Keratinocyte (primary cell): ENCODE measurements at regions not wholly inside any gene's neighbourhood (a gene's known extent, or its start where the extent isn't known, plus 50 kb on each side); places are given as distances from the start of the nearest gene placed in this dataset.
"Not testable (repeated sequence)": the region's sequence is repeated elsewhere in the genome, so short reads cannot be mapped to it uniquely, and the experiment has no call there.

Experiments used
- DNase-seq: peaks from one replicate; pipeline ENCODE4 v3.0.0-alpha.2; 2011; ENCODE audit warnings: low read depth, missing footprints, low spot score
- FAIRE-seq: peaks from 2 replicates; lab custom pipeline; 2011; peaks lifted over from hg19 to GRCh38; lab: Jason Lieb, UNC
- H2AFZ ChIP-seq: 2 replicates; pipeline ENCODE4 v1.6.0; 2012; ENCODE audit warnings: low read length, control low read depth, inconsistent platforms; ENCODE audit not compliant: control insufficient read depth
- H3K27ac ChIP-seq: 2 replicates; pipeline ENCODE4 v1.5.1; 2011; ENCODE audit warnings: low read length; ENCODE audit not compliant: control insufficient read depth, insufficient read depth
- H3K27me3 ChIP-seq: 3 replicates; pipeline ENCODE4 v1.6.0; 2011; ENCODE audit warnings: low read length; ENCODE audit not compliant: control insufficient read depth, insufficient read depth; ENCODE audit errors: extremely low read depth
- H3K36me3 ChIP-seq, 2 experiments: 2 replicates in 1 of 2; 3 replicates in 1 of 2; pipeline ENCODE4 v1.5.1; 2011; ENCODE audit warnings: low read length in 2 of 2, mild to moderate bottlenecking in 1 of 2; ENCODE audit not compliant: control insufficient read depth in 2 of 2, insufficient read depth in 2 of 2; ENCODE audit errors: extremely low read depth in 1 of 2
- H3K4me1 ChIP-seq: 3 replicates; pipeline ENCODE4 v1.5.1; 2011; ENCODE audit warnings: low read length; ENCODE audit not compliant: control insufficient read depth, insufficient read depth; ENCODE audit errors: extremely low read depth
- H3K4me2 ChIP-seq: 3 replicates; pipeline ENCODE4 v1.6.0; 2011; ENCODE audit warnings: low read depth, low read length; ENCODE audit not compliant: control insufficient read depth, insufficient read depth; ENCODE audit errors: extremely low read depth
- H3K4me3 ChIP-seq, 3 experiments: fragments of 200-600 bp in 1 of 3; sonication (generic) in 1 of 3; 2 replicates in 2 of 3; 3 replicates in 1 of 3; pipeline ENCODE4 v1.5.1; 2011 to 2016; ENCODE audit warnings: low read length in 3 of 3, mild to moderate bottlenecking in 3 of 3, control low read depth in 2 of 3, inconsistent platforms in 1 of 3, low read depth in 1 of 3, mixed read lengths in 1 of 3, mixed run types in 1 of 3, moderate library complexity in 1 of 3; ENCODE audit not compliant: control insufficient read depth in 2 of 3, insufficient read depth in 2 of 3; ENCODE audit errors: extremely low read depth in 1 of 3
- H3K79me2 ChIP-seq: 2 replicates; pipeline ENCODE4 v1.6.0; 2012; ENCODE audit warnings: low read length; ENCODE audit not compliant: control insufficient read depth, insufficient read depth
- H3K9ac ChIP-seq: 3 replicates; pipeline ENCODE4 v1.6.0; 2011; ENCODE audit warnings: low read length; ENCODE audit not compliant: control insufficient read depth, insufficient read depth; ENCODE audit errors: extremely low read depth
- H3K9me1 ChIP-seq: 3 replicates; pipeline ENCODE4 v1.6.0; 2011; ENCODE audit warnings: low read length; ENCODE audit not compliant: control insufficient read depth, insufficient read depth; ENCODE audit errors: extremely low read depth
- H3K9me3 ChIP-seq: 2 replicates; pipeline ENCODE4 v1.5.1; 2012; ENCODE audit warnings: low read depth, low read length; ENCODE audit not compliant: control insufficient read depth
- H4K20me1 ChIP-seq: 3 replicates; pipeline ENCODE4 v1.6.0; 2011; ENCODE audit warnings: low read length; ENCODE audit not compliant: control insufficient read depth, insufficient read depth; ENCODE audit errors: extremely low read depth
- CTCF ChIP-seq, 3 experiments: IDR thresholded peaks in 1 of 3; conservative IDR thresholded peaks in 1 of 3; optimal IDR thresholded peaks in 1 of 3; 2 replicates in 2 of 3; 3 replicates in 1 of 3; pipeline versions ENCODE3 to v1.5.1; 2011; ENCODE audit warnings: low read length in 3 of 3, mild to moderate bottlenecking in 3 of 3, moderate library complexity in 2 of 3, control low read depth in 1 of 3, inconsistent platforms in 1 of 3; ENCODE audit not compliant: insufficient read depth in 2 of 3; ENCODE audit errors: extremely low read depth in 1 of 3
- EZH2 ChIP-seq: IDR thresholded peaks from one replicate; pipeline ENCODE4 v1.6.1; 2012; ENCODE audit warnings: inconsistent platforms, mild to moderate bottlenecking, low read length, moderate library complexity
- dilution Hi-C: fragments of 300-500 bp; cut with MboI; formaldehyde crosslinking; loops from one replicate; pipeline ENCODE4 v1.7.0; 2020; ENCODE audit warnings: low sequenced_read_pairs; ENCODE audit not compliant: extremely low pct_ligation_motif_present

GRCh38 chr7:91620827-91621226, 259.7 kb downstream of the MTERF1 start:
- DNase-seq (no peak), FAIRE-seq (no peak)
- dilution Hi-C loops, result no loop called here

GRCh38 chr7:91627324-91627723, 253.2 kb downstream of the MTERF1 start:
- H3K9me1 ChIP-seq, H3K27me3 ChIP-seq, H3K36me3 ChIP-seq, H3K4me3 ChIP-seq, H3K27ac ChIP-seq, DNase-seq, H4K20me1 ChIP-seq, H3K79me2 ChIP-seq, H2AFZ ChIP-seq, H3K9ac ChIP-seq, H3K4me2 ChIP-seq, H3K4me1 ChIP-seq, H3K9me3 ChIP-seq, dilution Hi-C loops, FAIRE-seq: not testable (repeated sequence)

More at GRCh38 chr7:91620827-91621226, 259.7 kb downstream of the MTERF1 start:
- Histone ChIP-seq H3K9ac (no peak overlapping the region), H3K4me1 (no peaks in the 10 kb centered on the region), H3K27ac (no peak overlapping the region), H3K79me2 (no peaks in the 10 kb centered on the region), H2AFZ (no peak overlapping the region), H3K4me3 (no peak overlapping the region), H3K4me2 (no peak overlapping the region), H3K36me3 (no peaks in the 10 kb centered on the region), H3K9me3 (no peaks in the 10 kb centered on the region), H3K27me3 (no peaks in the 10 kb centered on the region), H3K9me1 (no peaks in the 10 kb centered on the region), H4K20me1 (no peaks in the 10 kb centered on the region)
- TF ChIP-seq EZH2 (no peak), CTCF (optimal IDR thresholded peaks at IDR 0.05 in 1 of 3, IDR thresholded peaks at IDR 0.05 in 1 of 3, conservative IDR thresholded peaks at IDR 0.05 in 1 of 3; ENCODE audit: extremely low read depth in 1 of 3, insufficient read depth in 2 of 3, low read length in 3 of 3) (no peak)

GRCh38 chr7:91628742-91629141, 251.8 kb downstream of the MTERF1 start:
- no peak overlapping the region for H3K9ac ChIP-seq
- peak overlapping the region; percentile 15 for H2AFZ ChIP-seq
- H3K9me1 ChIP-seq, result no peaks in the 10 kb centered on the region
- no peaks in the 10 kb centered on the region for H4K20me1 ChIP-seq
- H3K4me3 ChIP-seq, result no peak overlapping the region
- H3K36me3 ChIP-seq, result no peaks in the 10 kb centered on the region
- no peak overlapping the region for H3K27ac ChIP-seq
- no peak for DNase-seq
- peak overlapping the region; percentile 22 for H3K4me2 ChIP-seq
- FAIRE-seq, result no peak
- H3K79me2 ChIP-seq, result no peaks in the 10 kb centered on the region
- H3K4me1 ChIP-seq, result peaks cover 8% of the 10 kb centered on the region
- dilution Hi-C loops, result no loop called here
- no peaks in the 10 kb centered on the region for H3K27me3 ChIP-seq
- no peaks in the 10 kb centered on the region for H3K9me3 ChIP-seq
- TF ChIP-seq CTCF (optimal IDR thresholded peaks at IDR 0.05 in 1 of 3, IDR thresholded peaks at IDR 0.05 in 1 of 3, conservative IDR thresholded peaks at IDR 0.05 in 1 of 3; ENCODE audit: extremely low read depth in 1 of 3, insufficient read depth in 2 of 3, low read length in 3 of 3) (no peak), EZH2 (no peak)
